22Rv1 (cell line): ENCODE measurements at regions not wholly inside any gene's neighbourhood (a gene's known extent, or its start where the extent isn't known, plus 50 kb on each side); places are given as distances from the start of the nearest gene placed in this dataset.

ENCODE experiments used
- CTCF ChIP-seq: fragments of 450-650 bp; IDR thresholded peaks from 2 replicates; pipeline ENCODE4 v1.5.1; 2017; ENCODE audit warnings: mild to moderate bottlenecking
- ZFX ChIP-seq: fragments of 450-650 bp; IDR thresholded peaks from 2 replicates; pipeline ENCODE4 v1.6.1; 2017; ENCODE audit warnings: antibody characterized with exemption, borderline replicate concordance

- TF ChIP-seq CTCF, result no peak
- no peak for TF ChIP-seq ZFX
Observed at GRCh38 chr3:152205097-152205593, 63.6 kb upstream of the MBNL1 start.
